PC-9 (cell line): ENCODE measurements at regions not wholly inside any gene's neighbourhood (a gene's known extent, or its start where the extent isn't known, plus 50 kb on each side); places are given as distances from the start of the nearest gene placed in this dataset.

Experiments
- BruUV-seq: library from RNA; stranded (reverse); fragments of 400-500 nt; replicated peaks from 2 replicates; lab custom pipeline; 2021; lab: Mats Ljungman, UMichigan
- CTCF ChIA-PET: fragments of 300-600 bp; sonication (Branson Sonifier 250); formaldehyde crosslinking; loops from one replicate; lab custom pipeline; 2022; ENCODE audit warnings: antibody characterized with exemption; lab: Charles Lee
- POLR2A ChIA-PET: fragments of 300-600 bp; sonication (Branson Sonifier 250); formaldehyde crosslinking; loops from one replicate; lab custom pipeline; 2022; ENCODE audit warnings: antibody characterized with exemption; ENCODE audit not compliant: unreplicated experiment; lab: Charles Lee
- DNase-seq, 2 experiments: peaks; one replicate each; pipeline versions ENCODE4 v3.0.0 to v3.0.0-alpha.2; 2015 to 2022; ENCODE audit warnings: mixed read lengths in 1 of 2
- H2AFZ ChIP-seq: fragments of 200-600 bp; sonication (generic); 2 replicates; pipeline ENCODE4 v1.8.1; 2017; ENCODE audit warnings: antibody characterized with exemption
- H3F3A ChIP-seq: fragments of 200-600 bp; sonication (generic); 2 replicates; pipeline ENCODE4 v1.8.1; 2017; ENCODE audit warnings: antibody characterized with exemption, mild to moderate bottlenecking, low read depth; ENCODE audit not compliant: insufficient read depth
- H3K27ac ChIP-seq: fragments of 200-600 bp; sonication (generic); 2 replicates; pipeline ENCODE4 v1.6.1; 2016; ENCODE audit warnings: mixed run types
- H3K27me3 ChIP-seq: fragments of 200-600 bp; sonication (generic); 2 replicates; pipeline ENCODE4 v1.6.1; 2016; ENCODE audit warnings: low read depth, mixed run types; ENCODE audit not compliant: insufficient read depth
- H3K36me3 ChIP-seq: fragments of 200-600 bp; sonication (generic); 2 replicates; pipeline ENCODE4 v1.6.1; 2016; ENCODE audit warnings: low read depth, mixed run types
- H3K4me1 ChIP-seq: fragments of 200-600 bp; sonication (generic); replicated peaks from 2 replicates; pipeline ENCODE4 v1.6.1; 2016; ENCODE audit warnings: mixed run types; ENCODE audit not compliant: insufficient read depth
- H3K4me2 ChIP-seq: fragments of 200-600 bp; sonication (generic); 2 replicates; pipeline ENCODE4 v1.6.1; 2017; ENCODE audit warnings: mixed run types
- H3K4me3 ChIP-seq: fragments of 200-600 bp; sonication (generic); 2 replicates; pipeline ENCODE4 v1.6.1; 2016; ENCODE audit warnings: mixed run types
- H3K79me2 ChIP-seq: fragments of 200-600 bp; sonication (generic); 2 replicates; pipeline ENCODE4 v1.6.1; 2017; ENCODE audit warnings: low read depth, mixed run types
- H3K9me2 ChIP-seq: fragments of 200-600 bp; sonication (generic); 2 replicates; pipeline ENCODE4 v1.8.1; 2017; ENCODE audit warnings: mild to moderate bottlenecking; ENCODE audit not compliant: insufficient read depth
- H3K9me3 ChIP-seq: fragments of 200-600 bp; sonication (generic); 2 replicates; pipeline ENCODE4 v1.8.1; 2016; ENCODE audit warnings: low read depth; ENCODE audit not compliant: insufficient read depth
- H4K20me1 ChIP-seq: fragments of 200-600 bp; sonication (generic); 2 replicates; pipeline ENCODE4 v1.8.1; 2017; ENCODE audit not compliant: insufficient read depth
- EZH2 ChIP-seq: fragments of 200-600 bp; sonication (generic); IDR thresholded peaks from 2 replicates; pipeline ENCODE4 v1.8.0; 2017; ENCODE audit warnings: antibody characterized with exemption, low read depth
- intact Hi-C: fragments of 100-400 bp; cut with micrococcal nuclease; formaldehyde crosslinking; loops from one replicate; pipeline ENCODE4 v1.10.0; 2022; ENCODE audit not compliant: unreplicated experiment
- TF ChIP-seq, protein P1 (sequence below): fragments of 200-600 bp; sonication (generic); conservative IDR thresholded peaks from 2 replicates; pipeline ENCODE4 v1.6.1; 2017; ENCODE audit warnings: mixed run types, antibody characterized with exemption, mild to moderate bottlenecking, moderate library complexity

DNA sequence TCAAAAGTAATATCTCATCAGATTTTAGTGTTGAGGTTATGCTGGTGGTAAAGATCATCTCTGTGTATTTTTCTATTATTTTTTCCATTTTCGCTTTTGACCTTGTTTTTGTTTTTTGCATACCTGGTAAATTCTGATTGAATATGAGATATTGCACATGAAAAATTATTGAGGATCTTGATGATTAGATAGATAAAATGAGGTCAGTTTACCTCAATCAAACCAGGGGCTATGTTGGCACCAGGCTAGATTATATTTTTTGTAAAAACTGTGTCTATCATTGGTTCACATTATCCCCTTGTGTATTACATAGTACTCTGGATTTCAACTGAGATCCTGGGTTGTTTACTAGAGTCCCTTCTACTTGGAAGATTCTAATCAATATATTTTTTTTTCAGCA is 774.9 kb upstream of the ZNF608 start:
- H3K4me3 ChIP-seq, result no peak overlapping the region
- no peaks in the 10 kb centered on the region for H3K4me1 ChIP-seq
- no peak overlapping the region for H3K27ac ChIP-seq
- no peak for DNase-seq
- no peaks in the 10 kb centered on the region for H4K20me1 ChIP-seq
- TF ChIP-seq, protein P1, sequence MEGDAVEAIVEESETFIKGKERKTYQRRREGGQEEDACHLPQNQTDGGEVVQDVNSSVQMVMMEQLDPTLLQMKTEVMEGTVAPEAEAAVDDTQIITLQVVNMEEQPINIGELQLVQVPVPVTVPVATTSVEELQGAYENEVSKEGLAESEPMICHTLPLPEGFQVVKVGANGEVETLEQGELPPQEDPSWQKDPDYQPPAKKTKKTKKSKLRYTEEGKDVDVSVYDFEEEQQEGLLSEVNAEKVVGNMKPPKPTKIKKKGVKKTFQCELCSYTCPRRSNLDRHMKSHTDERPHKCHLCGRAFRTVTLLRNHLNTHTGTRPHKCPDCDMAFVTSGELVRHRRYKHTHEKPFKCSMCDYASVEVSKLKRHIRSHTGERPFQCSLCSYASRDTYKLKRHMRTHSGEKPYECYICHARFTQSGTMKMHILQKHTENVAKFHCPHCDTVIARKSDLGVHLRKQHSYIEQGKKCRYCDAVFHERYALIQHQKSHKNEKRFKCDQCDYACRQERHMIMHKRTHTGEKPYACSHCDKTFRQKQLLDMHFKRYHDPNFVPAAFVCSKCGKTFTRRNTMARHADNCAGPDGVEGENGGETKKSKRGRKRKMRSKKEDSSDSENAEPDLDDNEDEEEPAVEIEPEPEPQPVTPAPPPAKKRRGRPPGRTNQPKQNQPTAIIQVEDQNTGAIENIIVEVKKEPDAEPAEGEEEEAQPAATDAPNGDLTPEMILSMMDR, result no peak
- no peak for TF ChIP-seq EZH2
- no peak overlapping the region for H2AFZ ChIP-seq
- H3F3A ChIP-seq, result no peaks in the 10 kb centered on the region
- ChIA-PET CTCF (no interaction called here), POLR2A (no interaction called here)
- H3K36me3 ChIP-seq, result no peaks in the 10 kb centered on the region
- H3K27me3 ChIP-seq, result no peaks in the 10 kb centered on the region
- intact Hi-C loops, result no loop called here
- no TSS peak for BruUV-seq
- H3K9me3 ChIP-seq, result no peaks in the 10 kb centered on the region
- H3K79me2 ChIP-seq, result no peaks in the 10 kb centered on the region
- H3K9me2 ChIP-seq, result no peaks in the 10 kb centered on the region
- H3K4me2 ChIP-seq, result no peak overlapping the region

DNA sequence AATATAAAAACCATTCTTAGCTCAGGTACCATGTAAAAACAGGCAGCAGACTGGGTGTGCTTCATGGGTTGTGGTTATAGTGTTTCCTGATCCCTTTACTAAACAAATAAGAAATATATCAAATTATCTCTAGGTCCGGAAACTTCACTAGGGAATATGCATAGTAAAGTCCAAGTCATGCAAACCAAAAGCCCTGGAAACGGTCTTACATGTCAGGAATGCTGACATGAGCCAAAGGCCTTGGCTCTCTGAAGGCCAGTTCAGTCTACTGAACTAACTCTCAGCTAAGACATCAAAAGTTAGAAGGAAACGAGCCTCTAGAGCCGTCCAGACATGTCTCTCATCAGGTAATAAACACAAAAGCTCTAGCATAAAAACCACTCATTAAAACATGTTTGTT is 778.9 kb upstream of the ZNF608 start:
- Histone ChIP-seq H3K9me3 (no peaks in the 10 kb centered on the region), H3F3A (no peaks in the 10 kb centered on the region), H3K4me1 (no peaks in the 10 kb centered on the region), H4K20me1 (no peaks in the 10 kb centered on the region), H3K9me2 (no peaks in the 10 kb centered on the region), H3K36me3 (no peaks in the 10 kb centered on the region), H3K4me3 (no peak overlapping the region), H3K4me2 (no peak overlapping the region), H2AFZ (no peak overlapping the region), H3K27ac (no peak overlapping the region), H3K79me2 (no peaks in the 10 kb centered on the region), H3K27me3 (no peaks in the 10 kb centered on the region)
- no peak for DNase-seq
- POLR2A ChIA-PET, result no interaction called here
- TF ChIP-seq EZH2, result no peak
- TF ChIP-seq, protein P1, result no peak
- CTCF ChIA-PET, result no interaction called here
- intact Hi-C loops, result no loop called here
- no TSS peak for BruUV-seq

GRCh38 chr5:125526966-125527365 is 780.5 kb upstream of the ZNF608 start:
- no peaks in the 10 kb centered on the region for H3K79me2 ChIP-seq
- no peaks in the 10 kb centered on the region for H3F3A ChIP-seq
- H3K27me3 ChIP-seq, result no peaks in the 10 kb centered on the region
- TF ChIP-seq EZH2, result no peak
- TF ChIP-seq, protein P1, result no peak
- no peak overlapping the region for H3K4me3 ChIP-seq
- no peaks in the 10 kb centered on the region for H3K36me3 ChIP-seq
- H2AFZ ChIP-seq, result no peak overlapping the region
- intact Hi-C loops, result no loop called here
- no peaks in the 10 kb centered on the region for H3K4me1 ChIP-seq
- ChIA-PET POLR2A (no interaction called here), CTCF (no interaction called here)
- H4K20me1 ChIP-seq, result no peaks in the 10 kb centered on the region
- no TSS peak for BruUV-seq
- H3K9me2 ChIP-seq, result no peaks in the 10 kb centered on the region
- DNase-seq, result no peak
- H3K9me3 ChIP-seq, result no peaks in the 10 kb centered on the region
- no peak overlapping the region for H3K27ac ChIP-seq
- no peak overlapping the region for H3K4me2 ChIP-seq
